OCI-LY1 (cell line): ENCODE measurements at regions not wholly inside any gene's neighbourhood (a gene's known extent, or its start where the extent isn't known, plus 50 kb on each side); places are given as distances from the start of the nearest gene placed in this dataset.

Source experiments
- H2AFZ ChIP-seq: fragments of 200-600 bp; sonication (generic), shearing (Covaris generic); 2 replicates; pipeline ENCODE4 v1.6.0; 2014; ENCODE audit warnings: antibody characterized with exemption, mild to moderate bottlenecking, low read length
- H3F3A ChIP-seq: fragments of 200-600 bp; sonication (generic), shearing (Covaris generic); 2 replicates; pipeline ENCODE4 v1.6.0; 2014; ENCODE audit warnings: mild to moderate bottlenecking, antibody characterized with exemption, low read length, moderate library complexity; ENCODE audit not compliant: insufficient read depth
- H3K27ac ChIP-seq: fragments of 200-600 bp; sonication (generic); 2 replicates; pipeline ENCODE4 v1.5.1; 2014; ENCODE audit warnings: low read length, mixed run types, mild to moderate bottlenecking, low read depth; ENCODE audit not compliant: poor library complexity, severe bottlenecking
- H3K27me3 ChIP-seq: fragments of 200-600 bp; sonication (generic); 2 replicates; pipeline ENCODE4 v1.6.0; 2014; ENCODE audit warnings: antibody characterized with exemption, mild to moderate bottlenecking, low read length, moderate library complexity; ENCODE audit not compliant: insufficient read depth
- H3K36me3 ChIP-seq: fragments of 200-600 bp; sonication (generic); 2 replicates; pipeline ENCODE4 v1.6.1; 2014; ENCODE audit warnings: mild to moderate bottlenecking, antibody characterized with exemption, low read length, moderate library complexity, mixed read lengths; ENCODE audit not compliant: insufficient read depth
- H3K4me1 ChIP-seq: fragments of 200-600 bp; sonication (generic); 2 replicates; pipeline ENCODE4 v1.5.1; 2014; ENCODE audit warnings: mild to moderate bottlenecking, low read length, moderate library complexity; ENCODE audit not compliant: insufficient read depth, severe bottlenecking
- H3K4me2 ChIP-seq: fragments of 200-600 bp; sonication (generic), shearing (Covaris generic); 2 replicates; pipeline ENCODE4 v1.6.1; 2014; ENCODE audit warnings: low read length
- H3K4me3 ChIP-seq: fragments of 200-600 bp; sonication (generic); 2 replicates; pipeline ENCODE4 v1.5.1; 2014; ENCODE audit warnings: low read length, low read depth, mild to moderate bottlenecking, mixed read lengths; ENCODE audit not compliant: poor library complexity, severe bottlenecking
- H3K79me2 ChIP-seq: fragments of 200-600 bp; shearing (Covaris generic); 2 replicates; pipeline ENCODE4 v1.6.1; 2016; ENCODE audit warnings: mixed run types, low read length, mixed read lengths; ENCODE audit not compliant: insufficient read depth
- H3K9ac ChIP-seq: fragments of 200-600 bp; sonication (generic), shearing (Covaris generic); 2 replicates; pipeline ENCODE4 v1.6.1; 2014; ENCODE audit warnings: mild to moderate bottlenecking, low read length, mixed read lengths
- H3K9me2 ChIP-seq: fragments of 200-600 bp; sonication (generic), shearing (Covaris generic); 2 replicates; pipeline ENCODE4 v1.6.1; 2014; ENCODE audit warnings: low read depth, mild to moderate bottlenecking, low read length, mixed read lengths
- H3K9me3 ChIP-seq: fragments of 200-600 bp; shearing (Covaris generic); 2 replicates; pipeline ENCODE4 v1.6.1; 2014; ENCODE audit warnings: low read length, mixed read lengths
- H4K20me1 ChIP-seq: fragments of 200-600 bp; sonication (generic), shearing (Covaris generic); 2 replicates; pipeline ENCODE4 v1.6.0; 2016; ENCODE audit warnings: mild to moderate bottlenecking, low read length; ENCODE audit not compliant: insufficient read depth
- EZH2 ChIP-seq: fragments of 200-600 bp; sonication (generic), shearing (Covaris generic); IDR thresholded peaks from 2 replicates; pipeline ENCODE4 v1.8.0; 2017; ENCODE audit warnings: borderline replicate concordance, mixed run types, mild to moderate bottlenecking, antibody characterized with exemption, low read length, moderate library complexity, mixed read lengths
- TF ChIP-seq, protein P1 (sequence below): fragments of 200-600 bp; sonication (generic), shearing (Covaris generic); IDR thresholded peaks from 2 replicates; pipeline ENCODE4 v1.5.1; 2017; ENCODE audit warnings: mild to moderate bottlenecking, antibody characterized with exemption, low read length, moderate library complexity, mixed read lengths

DNA sequence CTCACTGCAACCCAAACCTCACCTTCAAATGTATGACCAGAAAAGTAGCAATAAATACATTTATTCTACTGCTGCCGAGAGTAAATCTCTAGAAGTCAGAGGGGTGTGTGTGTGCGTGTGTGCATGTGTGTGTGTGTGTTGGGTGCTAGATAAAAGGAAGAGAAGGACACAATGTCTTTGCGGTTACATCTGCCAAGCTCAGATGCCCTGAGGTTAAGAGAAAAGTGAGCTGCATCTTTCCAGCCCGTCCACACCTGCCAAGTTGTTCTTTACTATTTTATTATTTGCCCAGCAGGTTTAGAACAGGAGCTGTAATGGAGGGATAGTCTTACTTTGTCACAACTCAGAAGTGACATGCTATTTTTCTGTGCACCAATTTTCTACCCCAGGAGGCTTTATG lies 54.5 kb upstream of the ANKFN1 start:
- TF ChIP-seq, protein P1, sequence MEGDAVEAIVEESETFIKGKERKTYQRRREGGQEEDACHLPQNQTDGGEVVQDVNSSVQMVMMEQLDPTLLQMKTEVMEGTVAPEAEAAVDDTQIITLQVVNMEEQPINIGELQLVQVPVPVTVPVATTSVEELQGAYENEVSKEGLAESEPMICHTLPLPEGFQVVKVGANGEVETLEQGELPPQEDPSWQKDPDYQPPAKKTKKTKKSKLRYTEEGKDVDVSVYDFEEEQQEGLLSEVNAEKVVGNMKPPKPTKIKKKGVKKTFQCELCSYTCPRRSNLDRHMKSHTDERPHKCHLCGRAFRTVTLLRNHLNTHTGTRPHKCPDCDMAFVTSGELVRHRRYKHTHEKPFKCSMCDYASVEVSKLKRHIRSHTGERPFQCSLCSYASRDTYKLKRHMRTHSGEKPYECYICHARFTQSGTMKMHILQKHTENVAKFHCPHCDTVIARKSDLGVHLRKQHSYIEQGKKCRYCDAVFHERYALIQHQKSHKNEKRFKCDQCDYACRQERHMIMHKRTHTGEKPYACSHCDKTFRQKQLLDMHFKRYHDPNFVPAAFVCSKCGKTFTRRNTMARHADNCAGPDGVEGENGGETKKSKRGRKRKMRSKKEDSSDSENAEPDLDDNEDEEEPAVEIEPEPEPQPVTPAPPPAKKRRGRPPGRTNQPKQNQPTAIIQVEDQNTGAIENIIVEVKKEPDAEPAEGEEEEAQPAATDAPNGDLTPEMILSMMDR: no peak
- TF ChIP-seq EZH2: no peak
- Histone ChIP-seq H2AFZ (no peak overlapping the region), H3K9ac (no peak overlapping the region), H4K20me1 (no peaks in the 10 kb centered on the region), H3K27ac (no peak overlapping the region), H3K4me1 (no peaks in the 10 kb centered on the region), H3K9me3 (no peaks in the 10 kb centered on the region), H3K27me3 (no peaks in the 10 kb centered on the region), H3K4me2 (no peak overlapping the region), H3F3A (no peaks in the 10 kb centered on the region), H3K36me3 (no peaks in the 10 kb centered on the region), H3K9me2 (no peaks in the 10 kb centered on the region), H3K4me3 (no peak overlapping the region), H3K79me2 (no peaks in the 10 kb centered on the region)

DNA sequence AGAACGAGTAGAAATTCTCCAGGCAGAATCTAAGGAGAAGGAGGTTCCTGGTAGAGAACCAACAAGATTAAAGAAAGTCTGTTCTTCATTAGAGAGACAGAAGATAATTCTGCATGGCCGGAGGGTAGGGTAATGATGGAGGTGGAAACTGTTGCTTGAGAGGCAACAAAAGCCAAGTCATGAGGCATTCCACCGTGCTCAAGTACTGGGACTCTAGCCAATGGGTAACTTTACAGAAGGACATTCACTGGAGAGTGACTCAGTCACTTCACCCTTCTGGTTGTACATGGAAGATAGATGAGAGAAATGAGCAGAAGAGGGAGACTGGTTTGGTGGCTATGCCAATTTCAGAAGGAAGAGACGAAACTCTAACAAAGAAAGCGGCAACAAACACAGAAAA lies 53.6 kb upstream of the ANKFN1 start:
- Histone ChIP-seq H3K4me3 (no peak overlapping the region), H4K20me1 (no peaks in the 10 kb centered on the region), H3K4me2 (no peak overlapping the region), H3K9me2 (no peaks in the 10 kb centered on the region), H3K27me3 (no peaks in the 10 kb centered on the region), H3K4me1 (no peaks in the 10 kb centered on the region), H3K9ac (no peak overlapping the region), H3K36me3 (no peaks in the 10 kb centered on the region), H2AFZ (no peak overlapping the region), H3K27ac (no peak overlapping the region), H3F3A (no peaks in the 10 kb centered on the region), H3K9me3 (no peaks in the 10 kb centered on the region), H3K79me2 (no peaks in the 10 kb centered on the region)
- TF ChIP-seq, protein P1: no peak
- TF ChIP-seq EZH2: no peak
